HCT116 (cell line): ENCODE measurements at regions not wholly inside any gene's neighbourhood (a gene's known extent, or its start where the extent isn't known, plus 50 kb on each side); places are given as distances from the start of the nearest gene placed in this dataset.

ENCODE experiments used
- ATAC-seq: fragments of 200-7000 bp; cut with Tn5 transposase; 2 replicates; pipeline ENCODE4 v1.9.1; 2020; ENCODE audit warnings: mild to moderate bottlenecking, moderate library complexity
- BruUV-seq: library from RNA; stranded (reverse); fragments of 400-500 nt; replicated peaks from 2 replicates; lab custom pipeline; 2021; lab: Mats Ljungman, UMichigan
- CTCF ChIA-PET: fragments of 300-600 bp; sonication (Branson Sonifier 250); formaldehyde crosslinking; loops from one replicate; lab custom pipeline; 2021; ENCODE audit warnings: antibody characterized with exemption; lab: Charles Lee
- POLR2A ChIA-PET: fragments of 300-600, 350-600 bp; sonication (Branson Sonifier 250); formaldehyde crosslinking; loops from one replicate; lab custom pipeline; 2021; ENCODE audit warnings: antibody characterized with exemption; lab: Charles Lee
- RAD21 ChIA-PET, 2 experiments: fragments of 300-600 bp; sonication (Branson Sonifier 250); formaldehyde crosslinking; loops; one replicate each; lab custom pipeline; 2023; ENCODE audit warnings: low total read pairs in 2 of 2; ENCODE audit not compliant: uncharacterized antibody in 2 of 2, unreplicated experiment in 2 of 2, low non-redundant PET in 1 of 2; lab: Charles Lee
- DNase-seq: peaks from one replicate; pipeline ENCODE4 v3.0.0-alpha.2; 2010; ENCODE audit warnings: low read depth, low spot score
- H2AFZ ChIP-seq: fragments of 200-600 bp; shearing (Covaris generic), sonication (generic); 2 replicates; pipeline ENCODE4 v1.6.1; 2017; ENCODE audit warnings: low read depth, mixed run types, mixed read lengths, antibody characterized with exemption, low read length; ENCODE audit not compliant: poor library complexity, severe bottlenecking
- H3K27ac ChIP-seq: 2 replicates; pipeline ENCODE4 v1.5.1; 2012; ENCODE audit warnings: low read depth, low read length
- H3K27me3 ChIP-seq: fragments of 200-600 bp; sonication (generic); 2 replicates; pipeline ENCODE4 v1.6.1; 2016; ENCODE audit warnings: mixed run types, low read length, mixed read lengths; ENCODE audit not compliant: insufficient read depth
- H3K36me3 ChIP-seq, 2 experiments: fragments of 200-500 bp in 1 of 2; fragments of 200-600 bp in 1 of 2; sonication (Bioruptor generic) in 1 of 2; sonication (generic) in 1 of 2; 2 replicates each; pipeline versions ENCODE4 v1.5.1 to v1.6.1; 2014 to 2016; ENCODE audit warnings: low read length in 2 of 2, inconsistent platforms in 1 of 2, mixed read lengths in 1 of 2, mixed run types in 1 of 2; ENCODE audit not compliant: insufficient read depth in 2 of 2, control insufficient read depth in 1 of 2
- H3K4me1 ChIP-seq, 2 experiments: fragments of 200-600 bp in 1 of 2; sonication (generic) in 1 of 2; 2 replicates each; pipeline versions ENCODE4 v1.5.1 to v1.6.1; 2012 to 2017; ENCODE audit warnings: low read length in 2 of 2, inconsistent platforms in 1 of 2, mild to moderate bottlenecking in 1 of 2, mixed read lengths in 1 of 2, mixed run types in 1 of 2, moderate library complexity in 1 of 2; ENCODE audit not compliant: insufficient read depth in 2 of 2, control insufficient read depth in 1 of 2
- H3K4me2 ChIP-seq: fragments of 200-600 bp; sonication (generic); 2 replicates; pipeline ENCODE4 v1.6.1; 2017; ENCODE audit warnings: mixed run types, low read length, mixed read lengths
- H3K4me3 ChIP-seq, 2 experiments: fragments of 200-600 bp in 1 of 2; sonication (generic) in 1 of 2; replicated peaks in 1 of 2; 2 replicates each; pipeline ENCODE4 v1.5.1; 2011 to 2016; ENCODE audit warnings: low read length in 2 of 2, control low read depth in 1 of 2, low read depth in 1 of 2, mild to moderate bottlenecking in 1 of 2, mixed read lengths in 1 of 2, mixed run types in 1 of 2
- H3K79me2 ChIP-seq: fragments of 200-600 bp; sonication (generic); 2 replicates; pipeline ENCODE4 v1.6.1; 2017; ENCODE audit warnings: mild to moderate bottlenecking, mixed run types, low read length, moderate library complexity, mixed read lengths; ENCODE audit not compliant: insufficient read depth
- H3K9ac ChIP-seq: fragments of 200-600 bp; sonication (generic); 2 replicates; pipeline ENCODE4 v1.6.1; 2016; ENCODE audit warnings: low read length, mixed read lengths
- H3K9me2 ChIP-seq: fragments of 200-600 bp; sonication (generic), shearing (Covaris generic); 2 replicates; pipeline ENCODE4 v1.6.1; 2017; ENCODE audit warnings: mixed run types, mild to moderate bottlenecking, moderate library complexity; ENCODE audit not compliant: insufficient read depth
- H3K9me3 ChIP-seq, 2 experiments: fragments of 200-500 bp in 1 of 2; fragments of 200-600 bp in 1 of 2; sonication (Bioruptor generic) in 1 of 2; sonication (generic) in 1 of 2; 2 replicates each; pipeline ENCODE4 v1.6.1; 2014 to 2017; ENCODE audit warnings: low read length in 2 of 2, mixed read lengths in 2 of 2, inconsistent platforms in 1 of 2, low read depth in 1 of 2, mild to moderate bottlenecking in 1 of 2, mixed run types in 1 of 2, moderate library complexity in 1 of 2; ENCODE audit not compliant: control insufficient read depth in 1 of 2, insufficient read depth in 1 of 2
- H4K20me1 ChIP-seq: fragments of 200-600 bp; sonication (generic), shearing (Covaris generic); 2 replicates; pipeline ENCODE4 v1.6.1; 2017; ENCODE audit warnings: mixed run types, mild to moderate bottlenecking, moderate library complexity; ENCODE audit not compliant: insufficient read depth
- ATF3 ChIP-seq: IDR thresholded peaks from 2 replicates; pipeline ENCODE4 v1.6.1; 2012
- CBX3 ChIP-seq: IDR thresholded peaks from 2 replicates; pipeline ENCODE4 v1.6.1; 2012; ENCODE audit warnings: low read depth
- CEBPB ChIP-seq: IDR thresholded peaks from 2 replicates; pipeline ENCODE4 v1.6.1; 2012; ENCODE audit warnings: low read depth
- EGR1 ChIP-seq: IDR thresholded peaks from 2 replicates; pipeline ENCODE4 v1.6.1; 2012; ENCODE audit warnings: low read depth
- ELF1 ChIP-seq: IDR thresholded peaks from 2 replicates; pipeline ENCODE4 v1.6.1; 2012; ENCODE audit warnings: low read depth, borderline replicate concordance
- EZH2 ChIP-seq: fragments of 200-600 bp; sonication (generic); IDR thresholded peaks from 2 replicates; pipeline ENCODE4 v1.6.1; 2017; ENCODE audit warnings: antibody characterized with exemption, mixed run types
- FOSL1 ChIP-seq: IDR thresholded peaks from 2 replicates; pipeline ENCODE4 v1.6.1; 2012; ENCODE audit warnings: low read depth
- JUND ChIP-seq: IDR thresholded peaks from 2 replicates; pipeline ENCODE4 v1.6.1; 2012
- MAX ChIP-seq: IDR thresholded peaks from 2 replicates; pipeline ENCODE4 v1.6.1; 2012
- RAD21 ChIP-seq: IDR thresholded peaks from 2 replicates; pipeline ENCODE4 v1.6.1; 2012; ENCODE audit warnings: low read depth, mild to moderate bottlenecking
- REST ChIP-seq: IDR thresholded peaks from 2 replicates; pipeline ENCODE4 v1.6.1; 2012; ENCODE audit warnings: low read depth
- SIN3A ChIP-seq: IDR thresholded peaks from 2 replicates; pipeline ENCODE4 v1.6.1; 2012; ENCODE audit warnings: low read depth
- SP1 ChIP-seq: IDR thresholded peaks from 2 replicates; pipeline ENCODE4 v1.6.1; 2012; ENCODE audit warnings: low read depth
- SRF ChIP-seq: IDR thresholded peaks from 2 replicates; pipeline ENCODE4 v1.6.1; 2012; ENCODE audit warnings: low read depth
- TCF7L2 ChIP-seq: IDR thresholded peaks from 2 replicates; pipeline ENCODE4 v1.7.0; 2011; ENCODE audit warnings: borderline replicate concordance, inconsistent platforms; ENCODE audit not compliant: insufficient read depth, insufficient read length; ENCODE audit errors: extremely low read depth
- ZBTB33 ChIP-seq: IDR thresholded peaks from 2 replicates; pipeline ENCODE4 v1.6.1; 2011; ENCODE audit warnings: mild to moderate bottlenecking, low read length, moderate library complexity; ENCODE audit not compliant: insufficient replicate concordance; ENCODE audit errors: extremely low read depth
- ZFX ChIP-seq: fragments of 450-650 bp; IDR thresholded peaks from 2 replicates; pipeline ENCODE4 v1.6.1; 2017
- ZNF274 ChIP-seq: fragments of 200-500 bp; sonication (Bioruptor generic); IDR thresholded peaks from 2 replicates; pipeline ENCODE4 v1.6.1; 2014; ENCODE audit warnings: mild to moderate bottlenecking, low read depth, low read length, inconsistent platforms
- intact Hi-C: fragments of 100-400 bp; cut with micrococcal nuclease; formaldehyde crosslinking; loops from 2 replicates; pipeline ENCODE4 v1.10.0; 2022

- RAD21 ChIA-PET = no interaction called here
- POLR2A ChIA-PET = no interaction called here
- H3K9me2 ChIP-seq = no peaks in the 10 kb centered on the region
- no peak overlapping the region for H3K9ac ChIP-seq
- H4K20me1 ChIP-seq = no peaks in the 10 kb centered on the region
- no peaks in the 10 kb centered on the region for H3K9me3 ChIP-seq
- no peaks in the 10 kb centered on the region for H3K4me1 ChIP-seq
- H3K27ac ChIP-seq = no peak overlapping the region
- H3K27me3 ChIP-seq = no peaks in the 10 kb centered on the region
- no peaks in the 10 kb centered on the region for H3K36me3 ChIP-seq
- H3K4me3 ChIP-seq = no peak overlapping the region
- BruUV-seq = no TSS peak
- ATAC-seq (no peak), DNase-seq (no peak)
- CTCF ChIA-PET = no interaction called here
- no peak overlapping the region for H2AFZ ChIP-seq
- intact Hi-C loops = no loop called here
- no peaks in the 10 kb centered on the region for H3K79me2 ChIP-seq
- H3K4me2 ChIP-seq = no peak overlapping the region
- no peak for TF ChIP-seq MAX
- TF ChIP-seq SRF = no peak
- TF ChIP-seq ELF1 = no peak
- TF ChIP-seq CEBPB = no peak
- no peak for TF ChIP-seq EZH2
- no peak for TF ChIP-seq ZNF274
- no peak for TF ChIP-seq ZBTB33
- TF ChIP-seq TCF7L2 = no peak
- no peak for TF ChIP-seq SP1
- TF ChIP-seq ATF3 = no peak
- no peak for TF ChIP-seq FOSL1
- no peak for TF ChIP-seq EGR1
- TF ChIP-seq REST = no peak
- TF ChIP-seq JUND = no peak
- TF ChIP-seq CBX3 = no peak
- no peak for TF ChIP-seq SIN3A
- no peak for TF ChIP-seq ZFX
- no peak for TF ChIP-seq RAD21
Measured at GRCh38 chr2:199014226-199014625, 443.5 kb downstream of the SATB2 start.
